ENCODE measurements at regions not wholly inside any gene's neighbourhood (a gene's known extent, or its start where the extent isn't known, plus 50 kb on each side); places are given as distances from the start of the nearest gene placed in this dataset.

GRCh38 chr2:64234150-64234549 is 89.9 kb upstream of the PELI1 start:
- TF ChIP-seq POLR2A (IDR thresholded peaks at IDR 0.05): no peak
- no peak for TF ChIP-seq CTCF (IDR thresholded peaks at IDR 0.05)
- no peak for TF ChIP-seq POLR2AphosphoS5 (IDR thresholded peaks at IDR 0.05)

Data from breast epithelium (tissue), 3 donors.